ENCODE measurements at regions not wholly inside any gene's neighbourhood (a gene's known extent, or its start where the extent isn't known, plus 50 kb on each side); places are given as distances from the start of the nearest gene placed in this dataset.
A peak's percentile ranks its signal among the peaks of the same experiment; 100 is the strongest.

DNA sequence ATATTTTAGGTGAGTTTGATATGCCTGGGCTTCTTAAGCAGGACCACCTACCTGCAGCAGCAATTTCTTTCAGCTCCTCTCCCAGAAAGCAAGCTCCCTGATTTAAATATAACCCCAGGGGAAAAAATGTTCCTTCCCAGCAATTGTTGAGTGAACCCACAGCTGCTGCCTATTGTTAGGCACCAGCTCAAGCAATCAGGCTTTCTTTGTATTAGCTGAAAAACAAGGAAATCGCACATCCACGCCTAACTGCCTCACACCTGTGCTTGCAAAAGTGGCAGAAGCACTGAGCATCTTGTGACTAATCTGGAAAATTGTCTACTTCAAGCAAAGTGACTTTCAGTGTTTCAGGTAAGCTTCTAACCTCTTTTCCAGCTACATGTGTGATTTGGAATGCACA, 432.2 kb downstream of the SMARCA1 start:
- Histone ChIP-seq H4K5ac (ENCODE audit: insufficient read length, low read depth, low read length) (peak overlapping the region; percentile 13), H3K23me2 (ENCODE audit: insufficient read length, low read depth, low read length, poor library complexity, severe bottlenecking) (no peaks in the 10 kb centered on the region), H4K20me1 (ENCODE audit: control insufficient read depth, insufficient read depth, insufficient read length) (no peaks in the 10 kb centered on the region), H3K9me3 (ENCODE audit: control insufficient read depth, low read depth, low read length) (no peaks in the 10 kb centered on the region), H3K4me2 (ENCODE audit: insufficient read depth, insufficient read length, low read length) (peak overlapping the region; percentile 61), H2AK5ac (ENCODE audit: insufficient read length, low read length) (no peak overlapping the region), H2BK120ac (ENCODE audit: low read depth, low read length, poor library complexity, severe bottlenecking) (no peak overlapping the region), H3K79me1 (ENCODE audit: insufficient read depth, low read depth, low read length, poor library complexity, severe bottlenecking) (no peaks in the 10 kb centered on the region), H3K27me3 (ENCODE audit: insufficient read depth, low read length) (no peaks in the 10 kb centered on the region), H3K4ac (ENCODE audit: low read depth, low read length) (peak overlapping the region; percentile 67; the same call in 1 of the 2 replicates), H3K18ac (ENCODE audit: insufficient read length, low read depth, low read length) (peak overlapping the region; percentile 59), H2BK5ac (ENCODE audit: insufficient read length, low read length) (peak overlapping the region; percentile 73), H3K56ac (ENCODE audit: insufficient read length, low read depth, low read length) (peak overlapping the region; percentile 74), H3K79me2 (ENCODE audit: insufficient read depth, low read length) (peaks cover 3% of the 10 kb centered on the region; the same call in 1 of the 2 replicates), H3K23ac (ENCODE audit: insufficient read length, low read depth, low read length) (no peak overlapping the region), H2BK12ac (ENCODE audit: insufficient read length, low read depth, low read length) (no peak overlapping the region), H3K27ac (ENCODE audit: insufficient read length, low read depth, low read length) (peak overlapping the region; percentile 100), H4K8ac (replicated peaks; ENCODE audit: insufficient read length, low read depth, low read length) (no peak overlapping the region), H3K14ac (ENCODE audit: insufficient read depth, low read length) (no peak overlapping the region), H4K91ac (ENCODE audit: insufficient read length, low read depth, low read length) (no peak overlapping the region), H3K9ac (ENCODE audit: extremely low read depth, insufficient read length, low read length) (peak overlapping the region; percentile 76), H2AFZ (ENCODE audit: low read length) (no peak overlapping the region), H3K4me1 (ENCODE audit: insufficient read depth, low read length) (peaks cover 20% of the 10 kb centered on the region), H2BK20ac (ENCODE audit: low read depth, low read length, poor library complexity, severe bottlenecking) (peak overlapping the region; percentile 1), H2BK15ac (ENCODE audit: low read depth, low read length) (no peak overlapping the region), H3T11ph (ENCODE audit: low read length) (peak overlapping the region; percentile 95)
- Mint-ChIP-seq H3K4me1 (peaks cover 54 to 69% of the 10 kb centered on the region in 2 experiments), H3K4me3 (peak overlapping the region; percentile 54 to 72), H3K9me3 (peaks cover 2 to 6% of the 10 kb centered on the region in 2 experiments; a peak in 4 of 5 replicates), H3K36me3 (ENCODE audit: insufficient read depth in 1 of 3, low read depth in 3 of 3) (peaks cover 11 to 29% (median 20%) of the 10 kb centered on the region in 3 experiments), H3K27me3 (ENCODE audit: low read depth) (no peaks in the 10 kb centered on the region; the same call in 1 of the 2 replicates), H3K27ac (peak overlapping the region; percentile 95 to 98 (median 96))
- TF ChIP-seq CTCF (conservative IDR thresholded peaks at IDR 0.05) = no peak
- DNase-seq = peak; percentile 88
- WGBS (ENCODE audit: extremely low coverage, insufficient read length, low lambda C conversion rate) = no CpG with 5 or more reads among the region's 2 CpGs

Data from H9 (cell line).